Endodermal cell (in vitro differentiated cells): ENCODE measurements at regions not wholly inside any gene's neighbourhood (a gene's known extent, or its start where the extent isn't known, plus 50 kb on each side); places are given as distances from the start of the nearest gene placed in this dataset.

ENCODE experiments used
- DNase-seq: peaks from one replicate; pipeline ENCODE4 v3.0.0-alpha.2; 2017
- H3K27ac ChIP-seq: 2 replicates; pipeline ENCODE4 v1.5.1; 2013; ENCODE audit warnings: mild to moderate bottlenecking, low read depth, low read length, moderate library complexity
- H3K27me3 ChIP-seq: 2 replicates; pipeline ENCODE4 v1.6.1; 2013; ENCODE audit warnings: mild to moderate bottlenecking, low read length, moderate library complexity; ENCODE audit not compliant: insufficient read depth, control insufficient read depth, poor library complexity, severe bottlenecking
- H3K36me3 ChIP-seq: 2 replicates; pipeline ENCODE4 v1.7.0; 2013; ENCODE audit warnings: mild to moderate bottlenecking, low read length, moderate library complexity; ENCODE audit not compliant: control insufficient read depth, insufficient read depth
- H3K4me1 ChIP-seq: one replicate; pipeline ENCODE4 v1.7.0; 2013; ENCODE audit warnings: low read length; ENCODE audit not compliant: control insufficient read depth, insufficient read depth
- H3K4me3 ChIP-seq: 2 replicates; pipeline ENCODE4 v1.5.1; 2013; ENCODE audit warnings: mild to moderate bottlenecking, low read length, moderate library complexity
- H3K9ac ChIP-seq: 2 replicates; pipeline ENCODE4 v1.6.1; 2013; ENCODE audit warnings: mild to moderate bottlenecking, low read length, moderate library complexity; ENCODE audit not compliant: poor library complexity, severe bottlenecking; ENCODE audit errors: extremely low read depth
- H3K9me3 ChIP-seq: 2 replicates; pipeline ENCODE4 v1.6.1; 2013; ENCODE audit warnings: mild to moderate bottlenecking, low read length, moderate library complexity; ENCODE audit not compliant: control insufficient read depth
- H3K27ac Mint-ChIP-seq: 2 replicates; pipeline ENCODE4 v1.8.0; 2020; ENCODE audit warnings: mixed read lengths
- H3K27me3 Mint-ChIP-seq: 2 replicates; pipeline ENCODE4 v1.8.0; 2021; ENCODE audit warnings: mild to moderate bottlenecking, mixed read lengths; ENCODE audit not compliant: insufficient read depth
- H3K36me3 Mint-ChIP-seq: 2 replicates; pipeline ENCODE4 v1.8.0; 2020; ENCODE audit warnings: low read depth, mixed read lengths
- H3K4me1 Mint-ChIP-seq: 2 replicates; pipeline ENCODE4 v1.8.0; 2020; ENCODE audit warnings: mixed read lengths
- H3K4me3 Mint-ChIP-seq: 2 replicates; pipeline ENCODE4 v1.8.0; 2020; ENCODE audit warnings: mild to moderate bottlenecking, moderate library complexity, mixed read lengths
- H3K9me3 Mint-ChIP-seq: 2 replicates; pipeline ENCODE4 v1.8.0; 2020; ENCODE audit warnings: mild to moderate bottlenecking, mixed read lengths
- WGBS, 2 experiments: methylation state at CpG; one replicate each; pipeline versions ENCODE4 v1.1.5 to v1.1.7; 2013; ENCODE audit warnings: missing lambda C conversion rate in 2 of 2, mixed read lengths in 1 of 2; ENCODE audit not compliant: insufficient coverage in 1 of 2, insufficient read length in 1 of 2; 5-methylcytosine and 5-hydroxymethylcytosine counted together
- TF ChIP-seq, protein P1 (sequence below): fragments of 200-600 bp; sonication (generic); conservative IDR thresholded peaks from 2 replicates; pipeline ENCODE4 v1.5.0; 2021; ENCODE audit warnings: antibody characterized with exemption, mild to moderate bottlenecking

DNA sequence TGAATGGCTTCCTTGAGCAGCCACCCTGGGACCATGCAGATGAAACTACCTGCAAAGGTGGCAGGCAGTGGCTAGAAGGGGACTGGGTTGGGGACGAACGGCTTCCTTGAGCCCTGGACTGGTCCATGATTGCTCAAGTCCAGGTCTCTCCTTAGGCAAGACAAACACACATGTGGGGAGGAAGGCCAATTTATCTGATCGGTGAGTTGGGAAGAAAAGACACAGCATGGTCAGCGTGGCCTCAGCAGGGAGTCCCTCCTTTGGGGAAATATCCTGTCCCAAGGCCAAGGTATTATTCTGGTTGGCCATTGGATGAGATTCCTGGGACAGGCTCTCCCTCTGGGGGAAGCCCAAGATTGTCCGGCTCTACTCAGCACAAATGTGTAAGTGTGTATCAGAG, 116.3 kb upstream of the ERG start:
- no peaks in the 10 kb centered on the region for H3K4me1 Mint-ChIP-seq
- Histone ChIP-seq H3K9ac (no peak overlapping the region), H3K4me1 (no peaks in the 10 kb centered on the region), H3K27me3 (no peaks in the 10 kb centered on the region), H3K4me3 (no peak overlapping the region), H3K9me3 (no peaks in the 10 kb centered on the region), H3K27ac (no peak overlapping the region), H3K36me3 (no peaks in the 10 kb centered on the region)
- TF ChIP-seq, protein P1, sequence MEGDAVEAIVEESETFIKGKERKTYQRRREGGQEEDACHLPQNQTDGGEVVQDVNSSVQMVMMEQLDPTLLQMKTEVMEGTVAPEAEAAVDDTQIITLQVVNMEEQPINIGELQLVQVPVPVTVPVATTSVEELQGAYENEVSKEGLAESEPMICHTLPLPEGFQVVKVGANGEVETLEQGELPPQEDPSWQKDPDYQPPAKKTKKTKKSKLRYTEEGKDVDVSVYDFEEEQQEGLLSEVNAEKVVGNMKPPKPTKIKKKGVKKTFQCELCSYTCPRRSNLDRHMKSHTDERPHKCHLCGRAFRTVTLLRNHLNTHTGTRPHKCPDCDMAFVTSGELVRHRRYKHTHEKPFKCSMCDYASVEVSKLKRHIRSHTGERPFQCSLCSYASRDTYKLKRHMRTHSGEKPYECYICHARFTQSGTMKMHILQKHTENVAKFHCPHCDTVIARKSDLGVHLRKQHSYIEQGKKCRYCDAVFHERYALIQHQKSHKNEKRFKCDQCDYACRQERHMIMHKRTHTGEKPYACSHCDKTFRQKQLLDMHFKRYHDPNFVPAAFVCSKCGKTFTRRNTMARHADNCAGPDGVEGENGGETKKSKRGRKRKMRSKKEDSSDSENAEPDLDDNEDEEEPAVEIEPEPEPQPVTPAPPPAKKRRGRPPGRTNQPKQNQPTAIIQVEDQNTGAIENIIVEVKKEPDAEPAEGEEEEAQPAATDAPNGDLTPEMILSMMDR: no peak
- DNase-seq: no peak
- peaks cover 3% of the 10 kb centered on the region for H3K9me3 Mint-ChIP-seq
- no peaks in the 10 kb centered on the region for H3K27me3 Mint-ChIP-seq
- no peak overlapping the region for H3K27ac Mint-ChIP-seq
- no peaks in the 10 kb centered on the region for H3K36me3 Mint-ChIP-seq
- 84 to 100% methylated on average over 1 to 5 of the region's 5 CpGs for WGBS, 2 experiments
- H3K4me3 Mint-ChIP-seq: no peak overlapping the region

DNA sequence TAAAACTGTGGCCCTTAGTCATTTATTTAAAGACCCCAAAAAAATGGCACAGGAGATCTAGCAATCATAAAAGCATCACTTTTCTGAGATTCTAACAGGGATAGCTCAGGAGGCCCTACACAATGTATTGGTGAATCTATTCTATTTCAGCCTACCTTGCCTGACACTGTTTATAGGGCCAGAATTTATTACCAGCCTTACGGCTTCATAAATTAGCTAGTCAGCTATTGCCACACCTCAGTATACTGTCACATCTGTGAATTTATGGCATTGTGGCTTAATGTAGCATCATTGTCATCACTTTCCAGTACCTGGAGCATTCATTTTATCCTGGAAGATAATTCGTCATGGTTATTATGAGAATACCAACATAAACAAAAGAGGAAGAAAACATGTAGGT, 121.2 kb upstream of the ERG start:
- Histone ChIP-seq H3K9me3 (no peaks in the 10 kb centered on the region), H3K27ac (no peak overlapping the region), H3K4me1 (no peaks in the 10 kb centered on the region), H3K36me3 (no peaks in the 10 kb centered on the region), H3K27me3 (no peaks in the 10 kb centered on the region), H3K9ac (no peak overlapping the region), H3K4me3 (no peak overlapping the region)
- 85 to 89% methylated on average over 1 to 2 of the region's 2 CpGs for WGBS, 2 experiments
- Mint-ChIP-seq H3K27ac (no peak overlapping the region), H3K4me1 (no peaks in the 10 kb centered on the region), H3K27me3 (no peaks in the 10 kb centered on the region), H3K4me3 (no peak overlapping the region), H3K36me3 (no peaks in the 10 kb centered on the region), H3K9me3 (peaks cover 3% of the 10 kb centered on the region)
- no peak for DNase-seq
- TF ChIP-seq, protein P1: no peak

DNA sequence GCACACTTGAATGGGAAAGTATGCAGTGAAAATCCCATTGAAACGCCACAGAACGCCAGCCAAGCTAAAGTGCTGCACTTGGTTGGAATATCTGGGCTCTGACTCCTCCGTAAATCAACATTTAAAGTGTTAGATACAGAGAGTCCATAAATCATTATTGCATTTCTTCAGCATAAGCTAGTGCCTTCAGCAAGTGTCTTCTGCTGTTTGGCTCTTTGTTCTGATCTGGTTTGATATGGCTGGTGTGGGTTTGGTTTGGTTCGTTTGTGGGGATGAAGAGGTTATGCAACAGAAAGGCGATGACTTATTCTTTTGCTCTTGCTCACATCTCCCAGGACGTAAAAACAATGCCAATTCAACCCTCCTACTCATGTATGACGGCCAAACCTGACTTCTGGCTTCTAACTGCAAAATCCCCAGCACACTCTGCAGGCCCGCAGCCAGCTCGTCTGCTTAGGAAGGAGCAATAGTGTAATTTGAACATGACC, 121.8 kb upstream of the ERG start:
- H3K4me1 ChIP-seq: no peaks in the 10 kb centered on the region
- TF ChIP-seq, protein P1: no peak
- no peak overlapping the region for H3K9ac ChIP-seq
- Mint-ChIP-seq H3K27ac (no peak overlapping the region), H3K27me3 (no peaks in the 10 kb centered on the region), H3K36me3 (no peaks in the 10 kb centered on the region), H3K4me1 (no peaks in the 10 kb centered on the region), H3K4me3 (no peak overlapping the region), H3K9me3 (peaks cover 3% of the 10 kb centered on the region)
- H3K4me3 ChIP-seq: no peak overlapping the region
- no peaks in the 10 kb centered on the region for H3K9me3 ChIP-seq
- no peak overlapping the region for H3K27ac ChIP-seq
- no peaks in the 10 kb centered on the region for H3K36me3 ChIP-seq
- WGBS, 2 experiments: 90 to 91% methylated on average over 2 to 8 of the region's 9 CpGs
- H3K27me3 ChIP-seq: no peaks in the 10 kb centered on the region
- DNase-seq: no peak
